ENCODE measurements at regions not wholly inside any gene's neighbourhood (a gene's known extent, or its start where the extent isn't known, plus 50 kb on each side); places are given as distances from the start of the nearest gene placed in this dataset.

- TF ChIP-seq POLR2A (IDR thresholded peaks at IDR 0.05) = no peak
- TF ChIP-seq CTCF (IDR thresholded peaks at IDR 0.05) = no peak
Measured at GRCh38 chr14:83913476-83913875, 1616.5 kb upstream of the FLRT2 start.

Measured in prostate gland (tissue), 2 donors.